SK-N-SH treated with all-trans-retinoic acid at 6 μM for 48 hours (cell line): ENCODE measurements at regions not wholly inside any gene's neighbourhood (a gene's known extent, or its start where the extent isn't known, plus 50 kb on each side); places are given as distances from the start of the nearest gene placed in this dataset.
A peak's percentile ranks its signal among the peaks of the same experiment; 100 is the strongest.

ENCODE experiments used
- ATAC-seq: fragments of 200-7000 bp; cut with Tn5 transposase; 3 replicates; pipeline ENCODE4 v1.9.1; 2020; ENCODE audit warnings: mild to moderate bottlenecking, moderate library complexity
- CSDC2 ChIP-seq: fragments of 250-450 bp; sonication (Bioruptor Pico); IDR thresholded peaks from 2 replicates; pipeline ENCODE4 v1.5.0; 2020; ENCODE audit warnings: mild to moderate bottlenecking, moderate library complexity
- CSRNP3 ChIP-seq: fragments of 250-450 bp; sonication (Bioruptor Pico); IDR thresholded peaks from 2 replicates; pipeline ENCODE4 v1.5.1; 2021; ENCODE audit warnings: mild to moderate bottlenecking, moderate library complexity
- ESRRG ChIP-seq: fragments of 250-450 bp; sonication (Bioruptor Pico); IDR thresholded peaks from 2 replicates; pipeline ENCODE4 v1.6.1; 2021; ENCODE audit warnings: mild to moderate bottlenecking
- ISL1 ChIP-seq: fragments of 250-450 bp; sonication (Bioruptor Pico); IDR thresholded peaks from 2 replicates; pipeline ENCODE4 v2.1.2; 2022; ENCODE audit warnings: mild to moderate bottlenecking, moderate library complexity
- OSR1 ChIP-seq: fragments of 250-450 bp; sonication (Bioruptor Pico); IDR thresholded peaks from 2 replicates; pipeline ENCODE4 v1.8.0; 2022; ENCODE audit warnings: moderate library complexity, mild to moderate bottlenecking, inconsistent platforms
- PATZ1 ChIP-seq: fragments of 250-450 bp; sonication (Bioruptor Pico); IDR thresholded peaks from 2 replicates; pipeline ENCODE4 v1.8.0; 2020; ENCODE audit warnings: mild to moderate bottlenecking, moderate library complexity, borderline replicate concordance
- PPARA ChIP-seq: fragments of 250-450 bp; sonication (Bioruptor Pico); IDR thresholded peaks from 2 replicates; pipeline ENCODE4 v1.5.0; 2020; ENCODE audit warnings: mild to moderate bottlenecking, borderline replicate concordance
- RARB ChIP-seq: fragments of 250-450 bp; sonication (Bioruptor Pico); IDR thresholded peaks from 2 replicates; pipeline ENCODE4 v1.8.0; 2021; ENCODE audit warnings: mild to moderate bottlenecking, moderate library complexity
- SNAI2 ChIP-seq: fragments of 250-450 bp; sonication (Bioruptor Pico); IDR thresholded peaks from 2 replicates; pipeline ENCODE4 v1.5.0; 2020; ENCODE audit warnings: mild to moderate bottlenecking, moderate library complexity
- TCF4 ChIP-seq: fragments of 250-450 bp; sonication (Bioruptor Pico); IDR thresholded peaks from 2 replicates; pipeline ENCODE4 v1.8.0; 2021; ENCODE audit warnings: mild to moderate bottlenecking, moderate library complexity, borderline replicate concordance
- TOX ChIP-seq: fragments of 250-450 bp; sonication (Bioruptor Pico); IDR thresholded peaks from 2 replicates; pipeline ENCODE4 v1.8.0; 2021; ENCODE audit warnings: mild to moderate bottlenecking, moderate library complexity, borderline replicate concordance
- TSHZ2 ChIP-seq: fragments of 250-450 bp; sonication (Bioruptor Pico); IDR thresholded peaks from 2 replicates; pipeline ENCODE4 v1.5.0; 2020; ENCODE audit warnings: mild to moderate bottlenecking, moderate library complexity
- ZC3H10 ChIP-seq: fragments of 250-450 bp; sonication (Bioruptor Pico); IDR thresholded peaks from 2 replicates; pipeline ENCODE4 v1.5.1; 2021; ENCODE audit warnings: mild to moderate bottlenecking, moderate library complexity
- ZFP3 ChIP-seq: fragments of 250-450 bp; sonication (Bioruptor Pico); IDR thresholded peaks from 2 replicates; pipeline ENCODE4 v1.5.0; 2020; ENCODE audit warnings: mild to moderate bottlenecking, moderate library complexity
- ZNF565 ChIP-seq: fragments of 450-650 bp; formaldehyde crosslinking; conservative IDR thresholded peaks from 2 replicates; pipeline ENCODE4 v1.5.0; 2020; ENCODE audit warnings: low read depth, mild to moderate bottlenecking, moderate library complexity
- ZNF70 ChIP-seq: fragments of 450-650 bp; formaldehyde crosslinking; IDR thresholded peaks from 2 replicates; pipeline ENCODE4 v1.5.0; 2020; ENCODE audit warnings: mild to moderate bottlenecking, moderate library complexity
- ZNF8 ChIP-seq: fragments of 450-650 bp; formaldehyde crosslinking; IDR thresholded peaks from 2 replicates; pipeline ENCODE4 v1.5.0; 2020; ENCODE audit warnings: mild to moderate bottlenecking, moderate library complexity
- TF ChIP-seq, protein P1 (sequence below): fragments of 250-450 bp; sonication (Bioruptor Pico); IDR thresholded peaks from 2 replicates; pipeline ENCODE4 v1.5.1; 2020; ENCODE audit warnings: low read depth, mild to moderate bottlenecking, moderate library complexity
- TF ChIP-seq, protein P2 (sequence below): fragments of 250-450 bp; sonication (Bioruptor Pico); IDR thresholded peaks from 2 replicates; pipeline ENCODE4 v1.8.0; 2021; ENCODE audit warnings: low read depth, mild to moderate bottlenecking, moderate library complexity, borderline replicate concordance

DNA sequence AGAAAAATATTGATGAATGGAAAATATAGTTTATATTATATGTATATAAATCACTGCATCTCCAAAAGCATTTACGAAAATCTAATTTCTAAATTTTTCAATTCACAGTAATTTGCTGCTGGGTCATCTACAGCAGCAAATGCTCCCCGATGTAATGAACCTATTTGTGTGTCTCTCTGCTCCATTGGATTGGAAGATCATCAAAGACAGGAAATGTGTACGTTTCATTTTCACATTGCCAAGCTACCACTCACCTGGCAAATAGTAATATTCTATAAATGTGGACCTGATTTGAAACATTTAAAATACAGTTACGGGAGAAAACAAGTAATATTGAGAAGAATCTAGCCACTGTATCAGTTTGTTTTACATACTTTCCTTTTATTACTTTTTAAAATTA lies 317.7 kb downstream of the PAPSS1 start:
- no peak for ATAC-seq
- TF ChIP-seq ESRRG (CRISPR knock-in tag), result no peak
- TF ChIP-seq ZNF8 (CRISPR knock-in tag), result no peak
- TF ChIP-seq PATZ1 (CRISPR knock-in tag), result no peak
- no peak for TF ChIP-seq OSR1
- TF ChIP-seq ISL1 (CRISPR knock-in tag), result no peak
- no peak for TF ChIP-seq CSRNP3 (CRISPR knock-in tag)
- no peak for TF ChIP-seq ZC3H10 (CRISPR knock-in tag)
- TF ChIP-seq, protein P1, sequence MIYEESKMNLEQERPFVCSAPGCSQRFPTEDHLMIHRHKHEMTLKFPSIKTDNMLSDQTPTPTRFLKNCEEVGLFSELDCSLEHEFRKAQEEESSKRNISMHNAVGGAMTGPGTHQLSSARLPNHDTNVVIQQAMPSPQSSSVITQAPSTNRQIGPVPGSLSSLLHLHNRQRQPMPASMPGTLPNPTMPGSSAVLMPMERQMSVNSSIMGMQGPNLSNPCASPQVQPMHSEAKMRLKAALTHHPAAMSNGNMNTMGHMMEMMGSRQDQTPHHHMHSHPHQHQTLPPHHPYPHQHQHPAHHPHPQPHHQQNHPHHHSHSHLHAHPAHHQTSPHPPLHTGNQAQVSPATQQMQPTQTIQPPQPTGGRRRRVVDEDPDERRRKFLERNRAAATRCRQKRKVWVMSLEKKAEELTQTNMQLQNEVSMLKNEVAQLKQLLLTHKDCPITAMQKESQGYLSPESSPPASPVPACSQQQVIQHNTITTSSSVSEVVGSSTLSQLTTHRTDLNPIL, result no peak
- TF ChIP-seq ZFP3, result no peak
- no peak for TF ChIP-seq TOX (CRISPR knock-in tag)
- no peak for TF ChIP-seq PPARA (CRISPR knock-in tag)
- TF ChIP-seq CSDC2 (CRISPR knock-in tag), result no peak

DNA sequence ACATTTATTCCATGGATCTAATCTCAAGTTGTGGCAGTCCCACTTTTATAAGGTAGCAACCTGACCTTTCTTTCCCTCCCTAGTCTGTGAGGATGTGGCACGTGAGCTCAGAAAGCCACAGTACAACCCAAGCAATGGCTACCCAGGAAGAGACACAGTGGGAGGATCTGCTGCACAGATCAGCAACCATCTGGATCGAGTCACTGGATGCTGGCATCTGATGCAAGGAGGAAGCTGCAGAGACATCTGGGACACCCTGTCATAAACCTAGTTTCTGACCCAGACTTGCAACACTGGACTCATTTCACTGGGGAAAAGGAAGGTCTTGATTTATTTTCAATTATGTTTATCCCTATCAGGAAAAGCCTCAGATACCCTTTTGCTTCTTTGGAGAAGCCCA lies 327.1 kb downstream of the PAPSS1 start:
- peak; percentile 86 for ATAC-seq

GRCh38 chr4:107392380-107392779 lies 327.7 kb downstream of the PAPSS1 start:
- ATAC-seq, result 0 out of 3 replicates have a peak, but pooled peaks have one; percentile 36
- TF ChIP-seq PPARA (CRISPR knock-in tag) (no peak), ZNF8 (CRISPR knock-in tag) (no peak), ZNF70 (CRISPR knock-in tag) (no peak), CSRNP3 (CRISPR knock-in tag) (no peak), ISL1 (CRISPR knock-in tag) (no peak), ZNF565 (no peak), ESRRG (CRISPR knock-in tag) (no peak), RARB (CRISPR knock-in tag) (no peak)
- TF ChIP-seq, protein P1, result no peak
- TF ChIP-seq, protein P2, sequence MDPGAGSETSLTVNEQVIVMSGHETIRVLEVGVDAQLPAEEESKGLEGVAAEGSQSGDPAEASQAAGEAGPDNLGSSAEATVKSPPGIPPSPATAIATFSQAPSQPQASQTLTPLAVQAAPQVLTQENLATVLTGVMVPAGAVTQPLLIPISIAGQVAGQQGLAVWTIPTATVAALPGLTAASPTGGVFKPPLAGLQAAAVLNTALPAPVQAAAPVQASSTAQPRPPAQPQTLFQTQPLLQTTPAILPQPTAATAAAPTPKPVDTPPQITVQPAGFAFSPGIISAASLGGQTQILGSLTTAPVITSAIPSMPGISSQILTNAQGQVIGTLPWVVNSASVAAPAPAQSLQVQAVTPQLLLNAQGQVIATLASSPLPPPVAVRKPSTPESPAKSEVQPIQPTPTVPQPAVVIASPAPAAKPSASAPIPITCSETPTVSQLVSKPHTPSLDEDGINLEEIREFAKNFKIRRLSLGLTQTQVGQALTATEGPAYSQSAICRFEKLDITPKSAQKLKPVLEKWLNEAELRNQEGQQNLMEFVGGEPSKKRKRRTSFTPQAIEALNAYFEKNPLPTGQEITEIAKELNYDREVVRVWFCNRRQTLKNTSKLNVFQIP (CRISPR knock-in tag), result no peak

More for the DNA sequence above, 327.1 kb downstream of the PAPSS1 start:
- TF ChIP-seq RARB (CRISPR knock-in tag) (no peak), SNAI2 (CRISPR knock-in tag) (no peak), TCF4 (CRISPR knock-in tag) (peak; percentile 75), ZFP3 (no peak), PPARA (CRISPR knock-in tag) (no peak), TSHZ2 (CRISPR knock-in tag) (0 out of 2 replicates have a peak, but pooled peaks have one; percentile 17), TOX (CRISPR knock-in tag) (no peak), ZC3H10 (CRISPR knock-in tag) (no peak), CSRNP3 (CRISPR knock-in tag) (no peak)
- TF ChIP-seq, all 23 proteins: peak for 2
